Mucosa of rectum (tissue), 2 donors: ENCODE measurements at regions not wholly inside any gene's neighbourhood (a gene's known extent, or its start where the extent isn't known, plus 50 kb on each side); places are given as distances from the start of the nearest gene placed in this dataset.

ENCODE experiments used
- H3K27ac ChIP-seq, 2 donors: one replicate each; pipeline ENCODE4 v1.7.0; 2013; ENCODE audit warnings: inconsistent platforms in 2 of 2, low read depth in 2 of 2, low read length in 2 of 2
- H3K27me3 ChIP-seq, 2 donors: one replicate each; pipeline ENCODE4 v1.7.0; 2013; ENCODE audit warnings: low read length in 2 of 2; ENCODE audit not compliant: control insufficient read depth in 2 of 2, insufficient read depth in 2 of 2
- H3K36me3 ChIP-seq, 2 donors: one replicate each; pipeline ENCODE4 v1.7.0; 2013; ENCODE audit warnings: low read length in 2 of 2; ENCODE audit not compliant: control insufficient read depth in 2 of 2, insufficient read depth in 2 of 2
- H3K4me1 ChIP-seq, 2 donors: one replicate each; pipeline ENCODE4 v1.7.0; 2013; ENCODE audit warnings: low read length in 2 of 2, mild to moderate bottlenecking in 1 of 2; ENCODE audit not compliant: control insufficient read depth in 2 of 2, insufficient read depth in 2 of 2
- H3K4me3 ChIP-seq, 2 donors: one replicate each; pipeline ENCODE4 v1.7.0; 2013; ENCODE audit warnings: low read length in 2 of 2
- H3K9ac ChIP-seq, 2 donors: one replicate each; pipeline ENCODE4 v1.7.0; 2013; ENCODE audit warnings: low read length in 2 of 2, low read depth in 1 of 2, mild to moderate bottlenecking in 1 of 2
- H3K9me3 ChIP-seq, 2 donors: one replicate each; pipeline ENCODE4 v1.7.0; 2013; ENCODE audit warnings: low read length in 2 of 2; ENCODE audit not compliant: control insufficient read depth in 2 of 2
- donor health status: healthy.
- donor health status: Normal muscosa, but diverticular disease.

- Histone ChIP-seq H3K36me3 (no peaks in the 10 kb centered on the region), H3K27me3 (peaks cover 0 to 2% of the 10 kb centered on the region in 2 donors), H3K4me3 (no peak overlapping the region), H3K27ac (no peak overlapping the region), H3K4me1 (peaks cover 0 to 2% of the 10 kb centered on the region in 2 donors), H3K9me3 (no peaks in the 10 kb centered on the region), H3K9ac (no peak overlapping the region)
These were observed 89.4 kb upstream of the ATXN1 start for GRCh38 chr6:16850681-16851026.

- Histone ChIP-seq H3K4me3 (no peak overlapping the region), H3K9ac (no peak overlapping the region), H3K27ac (no peak overlapping the region)
These were observed 88.9 kb upstream of the ATXN1 start for GRCh38 chr6:16849988-16850680.

GRCh38 chr6:16849280-16849987 lies 88.2 kb upstream of the ATXN1 start:
- Histone ChIP-seq H3K4me3 (no peak overlapping the region), H3K9ac (no peak overlapping the region)

More at GRCh38 chr6:16849988-16850680, 88.9 kb upstream of the ATXN1 start:
- H3K9me3 ChIP-seq: no peaks in the 10 kb centered on the region
- H3K36me3 ChIP-seq: no peaks in the 10 kb centered on the region
- peaks cover 0 to 2% of the 10 kb centered on the region in 2 donors for H3K4me1 ChIP-seq
- H3K27me3 ChIP-seq: peaks cover 0 to 2% of the 10 kb centered on the region in 2 donors

GRCh38 chr6:16846399-16846778 lies 85.1 kb upstream of the ATXN1 start:
- Histone ChIP-seq H3K36me3 (no peaks in the 10 kb centered on the region), H3K4me1 (peaks cover 0 to 2% of the 10 kb centered on the region in 2 donors), H3K4me3 (no peak overlapping the region), H3K27me3 (peaks cover 0 to 2% of the 10 kb centered on the region in 2 donors), H3K9ac (no peak overlapping the region), H3K9me3 (no peaks in the 10 kb centered on the region), H3K27ac (no peak overlapping the region)

More at GRCh38 chr6:16849280-16849987, 88.2 kb upstream of the ATXN1 start:
- Histone ChIP-seq H3K9me3 (no peaks in the 10 kb centered on the region), H3K27me3 (peaks cover 0 to 2% of the 10 kb centered on the region in 2 donors), H3K36me3 (no peaks in the 10 kb centered on the region), H3K27ac (no peak overlapping the region), H3K4me1 (peaks cover 0 to 2% of the 10 kb centered on the region in 2 donors)

GRCh38 chr6:16844183-16844582 lies 82.9 kb upstream of the ATXN1 start:
- Histone ChIP-seq H3K9ac (no peak overlapping the region), H3K36me3 (no peaks in the 10 kb centered on the region), H3K27ac (no peak overlapping the region), H3K4me3 (no peak overlapping the region), H3K27me3 (peaks cover 0 to 2% of the 10 kb centered on the region in 2 donors), H3K4me1 (no peaks in the 10 kb centered on the region), H3K9me3 (no peaks in the 10 kb centered on the region)

GRCh38 chr6:16842676-16843075 lies 81.4 kb upstream of the ATXN1 start:
- H3K9ac ChIP-seq: no peak overlapping the region
- H3K4me3 ChIP-seq: no peak overlapping the region
- no peaks in the 10 kb centered on the region for H3K4me1 ChIP-seq
- no peaks in the 10 kb centered on the region for H3K9me3 ChIP-seq
- H3K36me3 ChIP-seq: no peaks in the 10 kb centered on the region
- H3K27ac ChIP-seq: no peak overlapping the region
- H3K27me3 ChIP-seq: no peaks in the 10 kb centered on the region

GRCh38 chr6:16841241-16841640 lies 80.0 kb upstream of the ATXN1 start:
- Histone ChIP-seq H3K27ac (no peak overlapping the region), H3K9me3 (no peaks in the 10 kb centered on the region)

GRCh38 chr6:16840725-16841124 lies 79.5 kb upstream of the ATXN1 start:
- H3K4me1 ChIP-seq: no peaks in the 10 kb centered on the region
- no peaks in the 10 kb centered on the region for H3K27me3 ChIP-seq
- no peaks in the 10 kb centered on the region for H3K36me3 ChIP-seq
- no peaks in the 10 kb centered on the region for H3K9me3 ChIP-seq
- H3K9ac ChIP-seq: no peak overlapping the region
- H3K27ac ChIP-seq: no peak overlapping the region
- no peak overlapping the region for H3K4me3 ChIP-seq

More at GRCh38 chr6:16841241-16841640, 80.0 kb upstream of the ATXN1 start:
- H3K9ac ChIP-seq: no peak overlapping the region
- no peaks in the 10 kb centered on the region for H3K27me3 ChIP-seq
- H3K36me3 ChIP-seq: no peaks in the 10 kb centered on the region
- H3K4me3 ChIP-seq: no peak overlapping the region
- no peaks in the 10 kb centered on the region for H3K4me1 ChIP-seq

GRCh38 chr6:16840291-16840690 lies 79.0 kb upstream of the ATXN1 start:
- H3K4me3 ChIP-seq: no peak overlapping the region
- no peaks in the 10 kb centered on the region for H3K4me1 ChIP-seq
- H3K9me3 ChIP-seq: no peaks in the 10 kb centered on the region
- H3K27me3 ChIP-seq: no peaks in the 10 kb centered on the region
- H3K9ac ChIP-seq: no peak overlapping the region
- H3K27ac ChIP-seq: no peak overlapping the region
- H3K36me3 ChIP-seq: no peaks in the 10 kb centered on the region

GRCh38 chr6:16839631-16840179 lies 78.4 kb upstream of the ATXN1 start:
- H3K27ac ChIP-seq: no peak overlapping the region
- no peaks in the 10 kb centered on the region for H3K4me1 ChIP-seq
- no peak overlapping the region for H3K4me3 ChIP-seq
- no peaks in the 10 kb centered on the region for H3K36me3 ChIP-seq
- no peak overlapping the region for H3K9ac ChIP-seq
- no peaks in the 10 kb centered on the region for H3K9me3 ChIP-seq
- H3K27me3 ChIP-seq: no peaks in the 10 kb centered on the region
